H1 (cell line): ENCODE measurements at regions not wholly inside any gene's neighbourhood (a gene's known extent, or its start where the extent isn't known, plus 50 kb on each side); places are given as distances from the start of the nearest gene placed in this dataset.

Experiments
- CTCF ChIA-PET: fragments of 300-600 bp; sonication (Branson Sonifier 250); formaldehyde crosslinking; loops from one replicate; lab custom pipeline; 2021; ENCODE audit not compliant: partially characterized antibody; lab: Charles Lee
- POLR2A ChIA-PET: fragments of 300-600 bp; sonication (Branson Sonifier 250); formaldehyde crosslinking; loops from one replicate; lab custom pipeline; 2021; ENCODE audit warnings: inconsistent platforms; ENCODE audit not compliant: partially characterized antibody; lab: Charles Lee
- DNase-seq, 2 experiments: peaks; one replicate each; pipeline versions ENCODE4 v3.0.0 to v3.0.0-alpha.2; 2010 to 2022; ENCODE audit warnings: low spot score in 2 of 2, low read depth in 1 of 2, mixed read lengths in 1 of 2
- FAIRE-seq: peaks from 2 replicates; lab custom pipeline; 2011; peaks lifted over from hg19 to GRCh38; lab: Jason Lieb, UNC
- H2AFZ ChIP-seq: 2 replicates; pipeline ENCODE4 v1.8.1; 2012; ENCODE audit warnings: low read length, inconsistent platforms
- H2AK5ac ChIP-seq: 2 replicates; pipeline ENCODE4 v1.6.1; 2013; ENCODE audit warnings: low read depth, low read length
- H2BK120ac ChIP-seq: replicated peaks from 2 replicates; pipeline ENCODE3; 2013; ENCODE audit warnings: low read depth, low read length, inconsistent platforms
- H2BK12ac ChIP-seq: 2 replicates; pipeline ENCODE4 v1.6.1; 2013; ENCODE audit warnings: low read depth, low read length
- H2BK15ac ChIP-seq: 2 replicates; pipeline ENCODE4 v1.6.1; 2013; ENCODE audit warnings: low read length
- H2BK20ac ChIP-seq: 2 replicates; pipeline ENCODE4 v1.6.1; 2013; ENCODE audit warnings: low read length
- H2BK5ac ChIP-seq: 2 replicates; pipeline ENCODE4 v1.6.1; 2013; ENCODE audit warnings: low read depth, low read length
- H3K14ac ChIP-seq: 2 replicates; pipeline ENCODE4 v1.6.1; 2013; ENCODE audit warnings: inconsistent platforms; ENCODE audit not compliant: insufficient read length
- H3K18ac ChIP-seq: 2 replicates; pipeline ENCODE4 v1.6.1; 2013; ENCODE audit warnings: low read length; ENCODE audit errors: extremely low read depth
- H3K23ac ChIP-seq: 2 replicates; pipeline ENCODE4 v1.6.1; 2013; ENCODE audit warnings: inconsistent platforms; ENCODE audit not compliant: insufficient read length
- H3K23me2 ChIP-seq: 2 replicates; pipeline ENCODE4 v1.6.1; 2013; ENCODE audit warnings: low read depth, low read length
- H3K27ac ChIP-seq: 2 replicates; pipeline ENCODE4 v1.6.1; 2011; ENCODE audit warnings: low read depth, low read length, inconsistent platforms
- H3K27me3 ChIP-seq, 4 experiments: replicated peaks in 1 of 4; 1 replicate in 1 of 4; 2 replicates in 3 of 4; pipeline versions ENCODE4 v1.6.1 to v1.8.1; 2011 to 2013; ENCODE audit warnings: low read length in 3 of 4, mild to moderate bottlenecking in 3 of 4, inconsistent platforms in 2 of 4, mixed read lengths in 2 of 4, moderate library complexity in 1 of 4; ENCODE audit not compliant: control insufficient read depth in 3 of 4, insufficient read depth in 3 of 4; ENCODE audit errors: extremely low read depth in 1 of 4
- H3K36me3 ChIP-seq, 4 experiments: 2 replicates each; pipeline versions ENCODE4 v1.6.1 to v1.8.1; 2011 to 2013; ENCODE audit warnings: mild to moderate bottlenecking in 4 of 4, low read length in 3 of 4, moderate library complexity in 2 of 4, control low read depth in 1 of 4, inconsistent platforms in 1 of 4; ENCODE audit not compliant: insufficient read depth in 4 of 4, control insufficient read depth in 2 of 4
- H3K4ac ChIP-seq: replicated peaks from 2 replicates; pipeline ENCODE3; 2013; ENCODE audit warnings: low read length, low read depth, mixed read lengths, inconsistent platforms; ENCODE audit not compliant: insufficient read length
- H3K4me1 ChIP-seq, 4 experiments: replicated peaks in 1 of 4; 1 replicate in 1 of 4; 2 replicates in 3 of 4; pipeline versions ENCODE4 v1.6.1 to v1.8.1; 2011 to 2013; ENCODE audit warnings: low read length in 3 of 4, inconsistent platforms in 2 of 4, mixed read lengths in 1 of 4; ENCODE audit not compliant: insufficient read depth in 4 of 4, control insufficient read depth in 3 of 4
- H3K4me2 ChIP-seq, 2 experiments: 2 replicates each; pipeline versions ENCODE4 v1.6.1 to v1.8.1; 2011 to 2013; ENCODE audit warnings: low read depth in 2 of 2, low read length in 2 of 2, control low read depth in 1 of 2, inconsistent platforms in 1 of 2, mild to moderate bottlenecking in 1 of 2; ENCODE audit not compliant: insufficient read depth in 1 of 2
- H3K4me3 ChIP-seq, 4 experiments: fragments of 200-600, 300-600 bp in 1 of 4; sonication (generic), shearing (Covaris generic), sonication (Bioruptor Twin) in 1 of 4; 2 replicates each; pipeline versions ENCODE4 v1.5.1 to v1.8.1; 2011 to 2016; ENCODE audit warnings: low read length in 4 of 4, low read depth in 3 of 4, control low read depth in 2 of 4, inconsistent platforms in 2 of 4, mild to moderate bottlenecking in 2 of 4, mixed read lengths in 1 of 4, moderate library complexity in 1 of 4; ENCODE audit not compliant: insufficient read depth in 2 of 4; ENCODE audit errors: extremely low read depth in 1 of 4
- H3K56ac ChIP-seq: replicated peaks from 2 replicates; pipeline ENCODE3; 2013; ENCODE audit warnings: low read depth, mild to moderate bottlenecking, mixed read lengths, low read length, inconsistent platforms; ENCODE audit not compliant: insufficient read length
- H3K79me1 ChIP-seq: 2 replicates; pipeline ENCODE4 v1.6.1; 2013; ENCODE audit warnings: low read depth, low read length, control low read depth
- H3K79me2 ChIP-seq, 2 experiments: 2 replicates each; pipeline versions ENCODE4 v1.6.1 to v1.8.1; 2012 to 2013; ENCODE audit warnings: low read length in 2 of 2, mild to moderate bottlenecking in 2 of 2, inconsistent platforms in 1 of 2; ENCODE audit not compliant: insufficient read depth in 2 of 2, control insufficient read depth in 1 of 2
- H3K9ac ChIP-seq, 4 experiments: replicated peaks in 1 of 4; 1 replicate in 1 of 4; 2 replicates in 3 of 4; pipeline versions ENCODE4 v1.6.1 to v1.8.1; 2011 to 2013; ENCODE audit warnings: low read depth in 3 of 4, low read length in 3 of 4, control low read depth in 2 of 4, mild to moderate bottlenecking in 2 of 4, moderate library complexity in 2 of 4, inconsistent platforms in 1 of 4; ENCODE audit errors: extremely low read depth in 1 of 4
- H3K9me3 ChIP-seq, 2 experiments: 2 replicates each; pipeline versions ENCODE4 v1.6.1 to v1.8.1; 2012 to 2013; ENCODE audit warnings: mild to moderate bottlenecking in 2 of 2, moderate library complexity in 2 of 2, control low read depth in 1 of 2, inconsistent platforms in 1 of 2, low read depth in 1 of 2, low read length in 1 of 2, mixed read lengths in 1 of 2; ENCODE audit not compliant: insufficient read depth in 2 of 2
- H4K20me1 ChIP-seq, 2 experiments: replicated peaks in 1 of 2; 2 replicates each; pipeline versions ENCODE3 to v1.8.1; 2011 to 2013; ENCODE audit warnings: inconsistent platforms in 2 of 2, low read length in 2 of 2, mild to moderate bottlenecking in 1 of 2; ENCODE audit not compliant: insufficient read depth in 2 of 2, control insufficient read depth in 1 of 2
- H4K5ac ChIP-seq: 2 replicates; pipeline ENCODE4 v1.6.1; 2013; ENCODE audit warnings: low read length, low read depth, mixed read lengths, inconsistent platforms; ENCODE audit not compliant: insufficient read length
- H4K8ac ChIP-seq: 2 replicates; pipeline ENCODE4 v1.8.0; 2013; ENCODE audit warnings: mild to moderate bottlenecking, moderate library complexity, low read length, inconsistent platforms; ENCODE audit not compliant: insufficient read depth; ENCODE audit errors: extremely low read depth
- H4K91ac ChIP-seq: replicated peaks from 2 replicates; pipeline ENCODE3; 2013; ENCODE audit warnings: low read length, mixed read lengths, inconsistent platforms; ENCODE audit not compliant: insufficient read length
- KDM1A ChIP-seq: fragments of 200-600, 300-600 bp; sonication (generic); IDR thresholded peaks from 2 replicates; pipeline ENCODE4 v1.7.1; 2016; ENCODE audit warnings: mild to moderate bottlenecking, low read length, borderline replicate concordance
- NRF1 ChIP-seq: IDR thresholded peaks from 2 replicates; pipeline ENCODE4 v1.6.1; 2011; ENCODE audit warnings: mild to moderate bottlenecking, low read depth, low read length, improper control_type of control experiment
- WGBS, 2 experiments: shearing (Covaris generic) in 1 of 2; methylation state at CpG; one replicate each; pipeline versions ENCODE4 v1.1.6 to v1.1.7; 2013 to 2015; ENCODE audit warnings: low lambda C conversion rate in 2 of 2, mixed read lengths in 2 of 2, inconsistent platforms in 1 of 2, low coverage in 1 of 2, missing lambda C conversion rate in 1 of 2; ENCODE audit not compliant: insufficient replicate concordance in 2 of 2, insufficient coverage in 1 of 2, insufficient read length in 1 of 2; ENCODE audit errors: extremely low coverage in 1 of 2, missing lambda C conversion rate in 1 of 2; 5-methylcytosine and 5-hydroxymethylcytosine counted together

GRCh38 chr10:10477844-10478243 lies 539.8 kb upstream of the CELF2 start:
- H4K5ac ChIP-seq: no peak overlapping the region
- WGBS, 2 experiments: 94% methylated on average over 2 of the region's 2 CpGs; no CpG with 5 or more reads in 1 of the 2 experiments
- no peaks in the 10 kb centered on the region for H3K27me3 ChIP-seq
- H4K91ac ChIP-seq: no peak overlapping the region
- no peak overlapping the region for H3K18ac ChIP-seq
- H3K56ac ChIP-seq: no peak overlapping the region
- H2AFZ ChIP-seq: no peak overlapping the region
- no peak overlapping the region for H3K9ac ChIP-seq
- no peak overlapping the region for H3K4me2 ChIP-seq
- H2BK20ac ChIP-seq: no peak overlapping the region
- no peaks in the 10 kb centered on the region for H4K20me1 ChIP-seq
- H3K27ac ChIP-seq: no peak overlapping the region
- DNase-seq (no peak), FAIRE-seq (no peak)
- H3K23ac ChIP-seq: no peak overlapping the region
- H3K23me2 ChIP-seq: no peaks in the 10 kb centered on the region
- TF ChIP-seq NRF1 (no peak), KDM1A (no peak)
- H3K4ac ChIP-seq: no peak overlapping the region
- H2AK5ac ChIP-seq: no peak overlapping the region
- H4K8ac ChIP-seq: no peak overlapping the region
- H3K4me3 ChIP-seq: no peak overlapping the region
- no peaks in the 10 kb centered on the region for H3K79me1 ChIP-seq
- no peaks in the 10 kb centered on the region for H3K79me2 ChIP-seq
- no peak overlapping the region for H2BK5ac ChIP-seq
- no peak overlapping the region for H2BK15ac ChIP-seq
- H3K4me1 ChIP-seq: peaks cover 0 to 4% (median 0%) of the 10 kb centered on the region in 4 experiments; a peak in 1 of 7 replicates
- 0 out of 4 replicates have a peak, but pooled peaks cover 0 to 3% of the 10 kb centered on the region in 2 experiments for H3K9me3 ChIP-seq
- no peak overlapping the region for H2BK12ac ChIP-seq
- H3K36me3 ChIP-seq: no peaks in the 10 kb centered on the region
- no peak overlapping the region for H2BK120ac ChIP-seq
- POLR2A ChIA-PET: no interaction called here
- CTCF ChIA-PET: interaction anchor here (1.6 kb wide), 1 partner anchor 13 kb away, joined by 3 read pairs; no protein-coding TSS in a partner anchor
- no peak overlapping the region for H3K14ac ChIP-seq
